Esophagus muscularis mucosa (tissue), 4 donors: ENCODE measurements at regions not wholly inside any gene's neighbourhood (a gene's known extent, or its start where the extent isn't known, plus 50 kb on each side); places are given as distances from the start of the nearest gene placed in this dataset.

Source experiments
- DNase-seq: peaks from one replicate; pipeline ENCODE4 v3.0.0-alpha.2; 2017; ENCODE audit errors: extremely low spot score
- H3K27ac ChIP-seq, 4 donors: fragments of 200-600 bp; sonication (generic); replicated peaks in 1 of 4; 1 replicate in 3 of 4; 2 replicates in 1 of 4; pipeline ENCODE4 v1.5.1; 2016 to 2019; ENCODE audit warnings: mild to moderate bottlenecking in 1 of 4
- H3K27me3 ChIP-seq, 4 donors: fragments of 200-600 bp; sonication (generic); one replicate each; pipeline versions ENCODE4 v1.5.1 to v1.6.0; 2016 to 2019
- H3K36me3 ChIP-seq, 4 donors: fragments of 200-600 bp; sonication (generic); one replicate each; pipeline ENCODE4 v1.5.1; 2016 to 2019
- H3K4me1 ChIP-seq, 4 donors: fragments of 200-600 bp; sonication (generic); one replicate each; pipeline ENCODE4 v1.5.1; 2016 to 2019
- H3K4me3 ChIP-seq, 4 donors: fragments of 200-600 bp; sonication (generic); 1 replicate in 2 of 4; 2 replicates in 2 of 4; pipeline ENCODE4 v1.5.1; 2016 to 2019; ENCODE audit warnings: mild to moderate bottlenecking in 4 of 4, moderate library complexity in 1 of 4
- H3K9me3 ChIP-seq, 4 donors: fragments of 200-600 bp; sonication (generic); 1 replicate in 3 of 4; 2 replicates in 1 of 4; pipeline ENCODE4 v1.5.1; 2016 to 2019
- CTCF ChIP-seq, 3 experiments: fragments of 200-600 bp in 2 of 3; fragments of 450-650 bp in 1 of 3; sonication (generic) in 2 of 3; IDR thresholded peaks; one replicate each; pipeline ENCODE4 v1.5.1; 2017 to 2019; ENCODE audit warnings: antibody characterized with exemption in 3 of 3, mild to moderate bottlenecking in 2 of 3, moderate library complexity in 1 of 3
- EP300 ChIP-seq: sonication (generic); formaldehyde crosslinking; IDR thresholded peaks from one replicate; pipeline ENCODE4 v1.6.1; 2017; ENCODE audit warnings: antibody characterized with exemption
- POLR2A ChIP-seq: fragments of 450-650 bp; IDR thresholded peaks from one replicate; pipeline ENCODE4 v1.6.1; 2017; ENCODE audit warnings: antibody characterized with exemption, moderate library complexity, mild to moderate bottlenecking, low read depth
- POLR2AphosphoS5 ChIP-seq, 2 donors: sonication (generic); formaldehyde crosslinking; IDR thresholded peaks; one replicate each; pipeline ENCODE4 v1.6.1; 2017; ENCODE audit warnings: antibody characterized with exemption in 2 of 2
- WGBS: methylation state at CpG from one replicate; pipeline ENCODE4 v1.1.5; 2018; 5-methylcytosine and 5-hydroxymethylcytosine counted together
- intact Hi-C: fragments of 100-400 bp; cut with DNase I; formaldehyde crosslinking; loops from one replicate; pipeline ENCODE4 v1.15.1; 2023

- intact Hi-C loops = loop anchor here (10.0 kb wide), 1 partner anchor 1816 kb away; no protein-coding TSS in a partner anchor
- TF ChIP-seq POLR2A = no peak
- no peak for TF ChIP-seq CTCF (IDR thresholded peaks at IDR 0.05)
- TF ChIP-seq POLR2AphosphoS5 (IDR thresholded peaks at IDR 0.05) = no peak
- TF ChIP-seq EP300 = no peak
- H3K27ac ChIP-seq = no peak overlapping the region
- H3K27me3 ChIP-seq = peaks cover 0 to 4% (median 0%) of the 10 kb centered on the region in 4 donors
- H3K4me1 ChIP-seq = no peaks in the 10 kb centered on the region
- no peak for DNase-seq
- H3K4me3 ChIP-seq = no peak overlapping the region
- WGBS = 64% methylated on average over 14 of the region's 14 CpGs
- no peaks in the 10 kb centered on the region for H3K9me3 ChIP-seq
- no peaks in the 10 kb centered on the region for H3K36me3 ChIP-seq
These were observed 528.2 kb upstream of the FANCL start for GRCh38 chr2:58769111-58769863.

GRCh38 chr2:58768715-58769080 lies 527.6 kb upstream of the FANCL start:
- intact Hi-C loops = loop anchor here (10.0 kb wide), 1 partner anchor 1816 kb away; no protein-coding TSS in a partner anchor
- WGBS = 85% methylated on average over 4 of the region's 4 CpGs
- Histone ChIP-seq H3K4me3 (no peak overlapping the region), H3K36me3 (no peaks in the 10 kb centered on the region), H3K4me1 (no peaks in the 10 kb centered on the region), H3K9me3 (no peaks in the 10 kb centered on the region), H3K27me3 (peaks cover 0 to 4% (median 0%) of the 10 kb centered on the region in 4 donors), H3K27ac (no peak overlapping the region)
- TF ChIP-seq POLR2AphosphoS5 (IDR thresholded peaks at IDR 0.05) (no peak), CTCF (IDR thresholded peaks at IDR 0.05) (no peak), EP300 (no peak), POLR2A (no peak)
- DNase-seq = no peak

- H3K9me3 ChIP-seq = no peaks in the 10 kb centered on the region
- H3K4me1 ChIP-seq = no peaks in the 10 kb centered on the region
- no peaks in the 10 kb centered on the region for H3K36me3 ChIP-seq
- H3K27ac ChIP-seq = no peak overlapping the region
- intact Hi-C loops = loop anchor here (10.0 kb wide), 1 partner anchor 1817 kb away; no protein-coding TSS in a partner anchor
- no peak overlapping the region for H3K4me3 ChIP-seq
- DNase-seq = no peak
- no peak for TF ChIP-seq POLR2AphosphoS5 (IDR thresholded peaks at IDR 0.05)
- TF ChIP-seq CTCF (IDR thresholded peaks at IDR 0.05) = no peak
- TF ChIP-seq POLR2A = no peak
- no peak for TF ChIP-seq EP300
- H3K27me3 ChIP-seq = peaks cover 0 to 4% (median 0%) of the 10 kb centered on the region in 4 donors
- 72% methylated on average over 10 of the region's 10 CpGs for WGBS
These were observed 526.9 kb upstream of the FANCL start for GRCh38 chr2:58767828-58768714.

GRCh38 chr2:58764338-58765104 lies 523.4 kb upstream of the FANCL start:
- Histone ChIP-seq H3K4me1 (no peaks in the 10 kb centered on the region), H3K27ac (no peak overlapping the region), H3K36me3 (no peaks in the 10 kb centered on the region), H3K9me3 (no peaks in the 10 kb centered on the region), H3K4me3 (no peak overlapping the region), H3K27me3 (no peaks in the 10 kb centered on the region)
- TF ChIP-seq CTCF (IDR thresholded peaks at IDR 0.05) = no peak
- intact Hi-C loops = loop anchor here (10.0 kb wide), 1 partner anchor 1820 kb away; no protein-coding TSS in a partner anchor
- DNase-seq = no peak
- 70% methylated on average over 4 of the region's 4 CpGs for WGBS
